Neural crest cell (in vitro differentiated cells): ENCODE measurements at regions not wholly inside any gene's neighbourhood (a gene's known extent, or its start where the extent isn't known, plus 50 kb on each side); places are given as distances from the start of the nearest gene placed in this dataset.

Experiments used
- DNase-seq: peaks from one replicate; pipeline ENCODE4 v3.0.0; 2021; ENCODE audit warnings: low read depth, mixed read lengths, low spot score
- H3K27ac Mint-ChIP-seq: one replicate; pipeline ENCODE4 v1.8.0; 2021; ENCODE audit warnings: mild to moderate bottlenecking, mixed read lengths; ENCODE audit not compliant: unreplicated experiment
- H3K27me3 Mint-ChIP-seq: 2 replicates; pipeline ENCODE4 v1.8.0; 2021; ENCODE audit warnings: low read depth, mild to moderate bottlenecking, mixed read lengths
- H3K36me3 Mint-ChIP-seq: 2 replicates; pipeline ENCODE4 v1.8.0; 2021; ENCODE audit warnings: low read depth, mild to moderate bottlenecking, mixed read lengths
- H3K4me1 Mint-ChIP-seq: 2 replicates; pipeline ENCODE4 v1.8.0; 2021; ENCODE audit warnings: mixed read lengths
- H3K4me3 Mint-ChIP-seq: one replicate; pipeline ENCODE4 v1.8.0; 2021; ENCODE audit warnings: mild to moderate bottlenecking, mixed read lengths
- H3K9me3 Mint-ChIP-seq: 2 replicates; pipeline ENCODE4 v1.8.0; 2021; ENCODE audit warnings: mixed read lengths
- TF ChIP-seq, protein P1 (sequence below): fragments of 200-600 bp; sonication (generic); conservative IDR thresholded peaks from 2 replicates; pipeline ENCODE4 v1.5.0; 2021; ENCODE audit warnings: antibody characterized with exemption, mild to moderate bottlenecking

DNA sequence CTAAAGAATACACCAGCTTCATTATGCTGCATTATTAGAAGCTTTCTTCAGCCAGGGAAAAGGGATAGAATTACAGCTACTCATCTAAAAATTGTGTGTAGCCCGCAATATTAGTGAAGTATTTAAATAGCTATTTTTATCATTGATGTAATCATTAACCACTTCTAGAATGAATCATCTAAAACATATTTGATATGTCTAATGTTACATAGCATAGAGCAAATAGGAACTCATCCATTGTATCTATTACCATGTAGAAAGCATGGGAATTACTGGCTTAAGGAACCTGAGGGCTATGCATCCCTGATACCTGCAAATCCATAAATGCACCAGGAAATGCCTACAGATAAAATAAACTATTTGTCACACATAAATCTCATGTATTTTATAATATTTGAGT, 54.5 kb upstream of the VGLL3 start:
- Mint-ChIP-seq H3K36me3 (no peaks in the 10 kb centered on the region), H3K4me3 (no peak overlapping the region), H3K27ac (no peak overlapping the region), H3K27me3 (no peaks in the 10 kb centered on the region), H3K9me3 (no peaks in the 10 kb centered on the region), H3K4me1 (no peaks in the 10 kb centered on the region)
- TF ChIP-seq, protein P1, sequence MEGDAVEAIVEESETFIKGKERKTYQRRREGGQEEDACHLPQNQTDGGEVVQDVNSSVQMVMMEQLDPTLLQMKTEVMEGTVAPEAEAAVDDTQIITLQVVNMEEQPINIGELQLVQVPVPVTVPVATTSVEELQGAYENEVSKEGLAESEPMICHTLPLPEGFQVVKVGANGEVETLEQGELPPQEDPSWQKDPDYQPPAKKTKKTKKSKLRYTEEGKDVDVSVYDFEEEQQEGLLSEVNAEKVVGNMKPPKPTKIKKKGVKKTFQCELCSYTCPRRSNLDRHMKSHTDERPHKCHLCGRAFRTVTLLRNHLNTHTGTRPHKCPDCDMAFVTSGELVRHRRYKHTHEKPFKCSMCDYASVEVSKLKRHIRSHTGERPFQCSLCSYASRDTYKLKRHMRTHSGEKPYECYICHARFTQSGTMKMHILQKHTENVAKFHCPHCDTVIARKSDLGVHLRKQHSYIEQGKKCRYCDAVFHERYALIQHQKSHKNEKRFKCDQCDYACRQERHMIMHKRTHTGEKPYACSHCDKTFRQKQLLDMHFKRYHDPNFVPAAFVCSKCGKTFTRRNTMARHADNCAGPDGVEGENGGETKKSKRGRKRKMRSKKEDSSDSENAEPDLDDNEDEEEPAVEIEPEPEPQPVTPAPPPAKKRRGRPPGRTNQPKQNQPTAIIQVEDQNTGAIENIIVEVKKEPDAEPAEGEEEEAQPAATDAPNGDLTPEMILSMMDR, result no peak
- DNase-seq, result no peak

DNA sequence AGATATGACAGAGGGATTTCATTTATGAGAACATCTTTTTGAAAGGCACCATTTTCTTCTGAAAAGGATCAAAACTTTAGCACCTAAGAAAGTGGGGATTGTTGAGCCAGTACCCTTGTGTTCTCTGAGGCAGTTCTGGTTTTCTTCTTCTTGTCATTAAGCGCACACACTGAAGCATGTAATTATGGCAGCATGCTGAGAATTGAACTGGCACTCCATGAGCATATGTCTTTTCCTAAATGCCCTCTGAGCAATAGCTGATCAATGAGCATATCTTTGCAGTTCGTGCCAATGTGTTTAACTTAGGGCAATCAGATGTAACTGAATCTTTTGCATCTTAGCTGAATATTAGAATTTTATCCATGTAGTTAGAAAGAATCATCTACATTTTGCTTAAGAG, 53.9 kb upstream of the VGLL3 start:
- no peak for DNase-seq
- Mint-ChIP-seq H3K9me3 (no peaks in the 10 kb centered on the region), H3K27ac (no peak overlapping the region), H3K4me1 (no peaks in the 10 kb centered on the region), H3K4me3 (no peak overlapping the region), H3K27me3 (no peaks in the 10 kb centered on the region), H3K36me3 (no peaks in the 10 kb centered on the region)
- TF ChIP-seq, protein P1, result no peak

DNA sequence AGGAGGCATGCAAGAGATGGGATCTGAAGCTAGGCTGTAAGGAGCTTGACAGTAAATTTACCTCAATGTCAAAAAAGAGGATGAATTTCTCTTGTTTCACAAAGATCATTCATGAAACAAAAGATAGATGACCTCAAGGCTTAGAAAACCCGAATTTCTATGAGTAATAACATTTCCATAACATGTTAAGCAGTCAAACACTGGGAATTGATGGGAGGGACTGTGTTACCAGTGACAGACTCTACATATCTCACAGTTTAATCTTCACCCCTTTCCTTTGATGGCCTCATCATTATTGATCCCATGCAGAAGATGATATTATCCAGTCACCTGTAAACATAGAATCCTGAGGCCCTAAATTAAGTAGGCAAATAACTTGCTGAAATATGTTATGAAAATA, 53.5 kb upstream of the VGLL3 start:
- H3K9me3 Mint-ChIP-seq, result no peaks in the 10 kb centered on the region
- no peaks in the 10 kb centered on the region for H3K27me3 Mint-ChIP-seq

DNA sequence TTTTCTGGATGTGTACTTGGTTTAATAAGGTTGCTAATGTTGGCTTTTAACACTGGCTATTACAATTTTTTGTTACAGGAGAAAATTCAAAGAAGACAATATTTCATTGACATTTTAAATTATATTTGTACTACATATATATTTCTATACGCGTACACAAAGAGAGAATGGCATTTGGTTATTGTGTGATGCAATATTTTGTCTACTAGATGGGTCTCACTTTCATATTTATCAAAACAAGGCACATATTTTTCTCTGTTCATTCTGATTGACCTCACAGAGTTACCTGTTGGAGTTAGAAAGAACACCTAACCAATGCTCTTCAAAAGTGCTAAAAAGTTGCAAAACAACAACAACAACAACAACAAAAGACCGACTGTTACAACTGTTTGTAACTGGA, 50.2 kb upstream of the VGLL3 start:
- H3K27ac Mint-ChIP-seq, result no peak overlapping the region
- H3K9me3 Mint-ChIP-seq, result no peaks in the 10 kb centered on the region
- H3K36me3 Mint-ChIP-seq, result no peaks in the 10 kb centered on the region
- H3K27me3 Mint-ChIP-seq, result no peaks in the 10 kb centered on the region
- TF ChIP-seq, protein P1, result no peak
- no peaks in the 10 kb centered on the region for H3K4me1 Mint-ChIP-seq
- no peak for DNase-seq
- no peak overlapping the region for H3K4me3 Mint-ChIP-seq

More for the DNA sequence above, 53.5 kb upstream of the VGLL3 start:
- Mint-ChIP-seq H3K27ac (no peak overlapping the region), H3K4me1 (no peaks in the 10 kb centered on the region), H3K4me3 (no peak overlapping the region), H3K36me3 (no peaks in the 10 kb centered on the region)
- DNase-seq, result no peak
- TF ChIP-seq, protein P1, result no peak
